ENCODE measurements at regions not wholly inside any gene's neighbourhood (a gene's known extent, or its start where the extent isn't known, plus 50 kb on each side); places are given as distances from the start of the nearest gene placed in this dataset.

- no peak for DNase-seq
Measured at GRCh38 chr4:99712099-99712498, 54.5 kb upstream of the C4orf54 start.

GRCh38 chr4:99711657-99712056 lies 54.0 kb upstream of the C4orf54 start:
- DNase-seq: no peak

GRCh38 chr4:99710681-99711345 lies 53.2 kb upstream of the C4orf54 start:
- DNase-seq: no peak

DNA sequence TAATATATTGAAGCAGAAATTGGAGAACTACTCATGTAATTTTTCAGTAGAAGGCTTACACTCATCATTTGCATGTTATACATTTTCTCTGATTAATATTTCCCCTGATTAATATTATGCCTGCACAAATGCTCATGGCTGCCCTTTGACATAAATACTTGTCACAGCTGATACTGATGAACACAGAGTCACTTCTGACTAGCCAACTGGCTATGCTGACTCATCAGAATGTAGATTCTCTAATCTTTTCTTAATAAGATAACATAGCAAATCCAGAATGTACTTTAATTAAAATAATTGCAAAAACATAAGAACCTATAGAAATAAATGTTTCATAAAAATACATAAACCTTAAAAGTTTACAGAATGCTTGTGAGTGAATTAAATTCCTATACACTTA lies 52.4 kb upstream of the C4orf54 start:
- DNase-seq: no peak

- no peak for DNase-seq
Measured at GRCh38 chr4:99708551-99708950, 50.9 kb upstream of the C4orf54 start.

All from activated T-cell treated with anti-CD3 and anti-CD28 coated beads, Interleukin-2, amount 50 U/mL, for 48 hours (primary cell).